GDM1 (cell line): ENCODE measurements at regions not wholly inside any gene's neighbourhood (a gene's known extent, or its start where the extent isn't known, plus 50 kb on each side); places are given as distances from the start of the nearest gene placed in this dataset.

Source experiments
- DNase-seq: peaks from one replicate; lab custom pipeline; 2025; lab: John Stamatoyannopoulos, UW

GRCh38 chr17:14901376-14901775 lies 363.8 kb downstream of the PMP22 start:
- no peak for DNase-seq

- DNase-seq = no peak
Measured at GRCh38 chr17:14886200-14886739, 378.9 kb downstream of the PMP22 start.

GRCh38 chr17:14882131-14882530 lies 383.0 kb downstream of the PMP22 start:
- DNase-seq = no peak

- no peak for DNase-seq
Measured at GRCh38 chr17:14875557-14876412, 389.3 kb downstream of the PMP22 start.

GRCh38 chr17:14873996-14874395 lies 391.1 kb downstream of the PMP22 start:
- no peak for DNase-seq

- no peak for DNase-seq
Measured at GRCh38 chr17:14873540-14873939, 391.6 kb downstream of the PMP22 start.

- DNase-seq = no peak
Measured at GRCh38 chr17:14871921-14872320, 393.2 kb downstream of the PMP22 start.

- no peak for DNase-seq
Measured at GRCh38 chr17:14866266-14866665, 398.9 kb downstream of the PMP22 start.

GRCh38 chr17:14864127-14864526 lies 401.0 kb downstream of the PMP22 start:
- DNase-seq = no peak

GRCh38 chr17:14859542-14859941 lies 405.6 kb downstream of the PMP22 start:
- DNase-seq = no peak

GRCh38 chr17:14856176-14856575 lies 408.9 kb downstream of the PMP22 start:
- no peak for DNase-seq

- no peak for DNase-seq
Measured at GRCh38 chr17:14854691-14855090, 410.4 kb downstream of the PMP22 start.

GRCh38 chr17:14845591-14846281 lies 419.4 kb downstream of the PMP22 start:
- DNase-seq = no peak

GRCh38 chr17:14843086-14843795 lies 421.9 kb downstream of the PMP22 start:
- DNase-seq = no peak

GRCh38 chr17:14840616-14841231 lies 424.4 kb downstream of the PMP22 start:
- DNase-seq = no peak

GRCh38 chr17:14838567-14838966 lies 426.6 kb downstream of the PMP22 start:
- DNase-seq = no peak

- DNase-seq = peak; percentile 9
Measured at GRCh38 chr17:14833201-14833785, 431.8 kb downstream of the PMP22 start.

- no peak for DNase-seq
Measured at GRCh38 chr17:14831491-14831890, 433.6 kb downstream of the PMP22 start.

- no peak for DNase-seq
Measured at GRCh38 chr17:14827396-14827919, 437.7 kb downstream of the PMP22 start.

GRCh38 chr17:14826358-14826757 lies 438.8 kb downstream of the PMP22 start:
- no peak for DNase-seq

GRCh38 chr17:14818469-14818868 lies 446.7 kb downstream of the PMP22 start:
- DNase-seq = no peak
